Lower lobe of right lung (tissue), 2 donors: ENCODE measurements at regions not wholly inside any gene's neighbourhood (a gene's known extent, or its start where the extent isn't known, plus 50 kb on each side); places are given as distances from the start of the nearest gene placed in this dataset.

Experiments used
- ATAC-seq, 2 donors: fragments of 200-7000 bp; cut with Tn5 transposase; one replicate each; pipeline ENCODE4 v1.9.1; 2020 to 2022; ENCODE audit warnings: mild to moderate bottlenecking in 2 of 2, moderate library complexity in 2 of 2
- DNase-seq: peaks from one replicate; pipeline ENCODE4 v3.0.0-alpha.2; 2020
- H3K27ac ChIP-seq: fragments of 200-600 bp; one replicate; pipeline ENCODE4 v1.8.0; 2022
- H3K27me3 ChIP-seq: fragments of 200-600 bp; one replicate; pipeline ENCODE4 v1.8.0; 2022; ENCODE audit warnings: low read depth
- H3K36me3 ChIP-seq: fragments of 200-600 bp; one replicate; pipeline ENCODE4 v1.8.0; 2022; ENCODE audit warnings: mild to moderate bottlenecking
- H3K4me1 ChIP-seq: fragments of 200-600 bp; one replicate; pipeline ENCODE4 v1.8.0; 2022
- H3K4me3 ChIP-seq: fragments of 200-600 bp; one replicate; pipeline ENCODE4 v1.8.0; 2022; ENCODE audit warnings: mild to moderate bottlenecking
- H3K9me3 ChIP-seq: fragments of 200-600 bp; one replicate; pipeline ENCODE4 v1.8.0; 2022
- CTCF ChIP-seq: fragments of 200-600 bp; IDR thresholded peaks from one replicate; pipeline ENCODE4 v1.8.0; 2022; ENCODE audit warnings: antibody characterized with exemption, mild to moderate bottlenecking
- intact Hi-C: fragments of 100-400 bp; cut with DNase I; formaldehyde crosslinking; loops from one replicate; pipeline ENCODE4 v1.11.0; 2022
- donor health status: DM: no; HTN: yes; CAD: no; lungs with severe emphysema.

- H3K4me3 ChIP-seq: no peak overlapping the region
- H3K36me3 ChIP-seq: no peaks in the 10 kb centered on the region
- H3K27ac ChIP-seq: no peak overlapping the region
- ATAC-seq (no peak), DNase-seq (no peak)
- H3K27me3 ChIP-seq: no peaks in the 10 kb centered on the region
- H3K4me1 ChIP-seq: no peaks in the 10 kb centered on the region
- intact Hi-C loops: no loop called here
- no peak for TF ChIP-seq CTCF
- H3K9me3 ChIP-seq: no peaks in the 10 kb centered on the region
These were observed 254.6 kb downstream of the CBLL2 start for GRCh38 chrX:22527302-22527701.

- Histone ChIP-seq H3K27ac (no peak overlapping the region), H3K36me3 (no peaks in the 10 kb centered on the region), H3K4me3 (no peak overlapping the region), H3K9me3 (no peaks in the 10 kb centered on the region), H3K27me3 (no peaks in the 10 kb centered on the region), H3K4me1 (no peaks in the 10 kb centered on the region)
- intact Hi-C loops: no loop called here
- TF ChIP-seq CTCF: no peak
- no peak for ATAC-seq
- no peak for DNase-seq
These were observed 261.2 kb downstream of the CBLL2 start for GRCh38 chrX:22533898-22534297.

GRCh38 chrX:22534643-22535042, 261.9 kb downstream of the CBLL2 start:
- Histone ChIP-seq H3K4me1 (no peaks in the 10 kb centered on the region), H3K27ac (no peak overlapping the region), H3K27me3 (no peaks in the 10 kb centered on the region), H3K4me3 (no peak overlapping the region), H3K9me3 (no peaks in the 10 kb centered on the region), H3K36me3 (no peaks in the 10 kb centered on the region)
- DNase-seq (no peak), ATAC-seq (no peak)
- TF ChIP-seq CTCF: no peak
- intact Hi-C loops: no loop called here

- Histone ChIP-seq H3K9me3 (no peaks in the 10 kb centered on the region), H3K27ac (no peak overlapping the region), H3K4me3 (no peak overlapping the region), H3K36me3 (no peaks in the 10 kb centered on the region), H3K4me1 (no peaks in the 10 kb centered on the region), H3K27me3 (no peaks in the 10 kb centered on the region)
- intact Hi-C loops: no loop called here
- TF ChIP-seq CTCF: no peak
- ATAC-seq (no peak), DNase-seq (no peak)
These were observed 264.1 kb downstream of the CBLL2 start for GRCh38 chrX:22536746-22537304.

- no peak overlapping the region for H3K4me3 ChIP-seq
- intact Hi-C loops: no loop called here
- H3K27me3 ChIP-seq: no peaks in the 10 kb centered on the region
- DNase-seq (no peak), ATAC-seq (no peak)
- H3K4me1 ChIP-seq: no peaks in the 10 kb centered on the region
- H3K36me3 ChIP-seq: no peaks in the 10 kb centered on the region
- no peaks in the 10 kb centered on the region for H3K9me3 ChIP-seq
- TF ChIP-seq CTCF: no peak
- H3K27ac ChIP-seq: no peak overlapping the region
These were observed 265.9 kb downstream of the CBLL2 start for GRCh38 chrX:22538580-22538979.

- no peak for DNase-seq
- no peak for ATAC-seq
- Histone ChIP-seq H3K9me3 (no peaks in the 10 kb centered on the region), H3K27me3 (no peaks in the 10 kb centered on the region), H3K4me3 (no peak overlapping the region), H3K4me1 (no peaks in the 10 kb centered on the region), H3K27ac (no peak overlapping the region), H3K36me3 (no peaks in the 10 kb centered on the region)
- intact Hi-C loops: no loop called here
- no peak for TF ChIP-seq CTCF
These were observed 269.2 kb downstream of the CBLL2 start for GRCh38 chrX:22541926-22542325.
